Neural progenitor cell (in vitro differentiated cells): ENCODE measurements at regions not wholly inside any gene's neighbourhood (a gene's known extent, or its start where the extent isn't known, plus 50 kb on each side); places are given as distances from the start of the nearest gene placed in this dataset.

Experiments
- DNase-seq: peaks from one replicate; pipeline ENCODE4 v3.0.0-alpha.2; 2016; ENCODE audit warnings: low spot score
- H2AFZ ChIP-seq: fragments of 200-600 bp; sonication (generic); replicated peaks from 2 replicates; pipeline ENCODE4 v1.6.1; 2016; ENCODE audit warnings: antibody characterized with exemption
- H3F3A ChIP-seq: fragments of 200-600 bp; sonication (generic); 2 replicates; pipeline ENCODE4 v1.6.1; 2016; ENCODE audit warnings: antibody characterized with exemption, low read depth
- H3K27ac ChIP-seq: fragments of 200-600 bp; sonication (generic); 2 replicates; pipeline ENCODE4 v1.5.1; 2016; ENCODE audit warnings: mild to moderate bottlenecking
- H3K27me3 ChIP-seq: fragments of 200-600 bp; sonication (generic); 2 replicates; pipeline ENCODE4 v1.6.1; 2016; ENCODE audit warnings: mild to moderate bottlenecking, moderate library complexity
- H3K36me3 ChIP-seq: fragments of 200-600 bp; sonication (generic); 2 replicates; pipeline ENCODE4 v1.5.1; 2016
- H3K4me1 ChIP-seq: fragments of 200-600 bp; sonication (generic); 2 replicates; pipeline ENCODE4 v1.6.1; 2016; ENCODE audit warnings: mixed run types
- H3K4me2 ChIP-seq: fragments of 200-600 bp; sonication (generic); 2 replicates; pipeline ENCODE4 v1.6.1; 2016
- H3K4me3 ChIP-seq: fragments of 200-600 bp; sonication (generic); 2 replicates; pipeline ENCODE4 v1.5.1; 2016
- H3K79me2 ChIP-seq: fragments of 200-600 bp; sonication (generic); 2 replicates; pipeline ENCODE4 v1.6.1; 2016; ENCODE audit warnings: low read depth
- H3K9ac ChIP-seq: fragments of 200-600 bp; sonication (generic); 2 replicates; pipeline ENCODE4 v1.6.1; 2016
- H3K9me3 ChIP-seq: fragments of 200-600 bp; sonication (generic); 2 replicates; pipeline ENCODE4 v1.5.1; 2016; ENCODE audit warnings: low read depth
- H4K20me1 ChIP-seq: fragments of 200-600 bp; sonication (generic); 2 replicates; pipeline ENCODE4 v1.6.1; 2016; ENCODE audit warnings: low read depth
- H3K27ac Mint-ChIP-seq: 3 replicates; pipeline ENCODE4 v1.8.0; 2021; ENCODE audit warnings: mixed read lengths
- H3K27me3 Mint-ChIP-seq: 2 replicates; pipeline ENCODE4 v1.8.0; 2022; ENCODE audit warnings: low read depth, mild to moderate bottlenecking, inconsistent platforms, moderate library complexity, mixed read lengths; ENCODE audit not compliant: insufficient read depth
- H3K36me3 Mint-ChIP-seq: 3 replicates; pipeline ENCODE4 v1.8.0; 2021; ENCODE audit warnings: mixed read lengths
- H3K4me1 Mint-ChIP-seq: 3 replicates; pipeline ENCODE4 v1.8.0; 2021; ENCODE audit warnings: mixed read lengths
- H3K4me3 Mint-ChIP-seq: 3 replicates; pipeline ENCODE4 v1.8.0; 2021; ENCODE audit warnings: mild to moderate bottlenecking, moderate library complexity, mixed read lengths
- H3K9me3 Mint-ChIP-seq: 3 replicates; pipeline ENCODE4 v1.8.0; 2020; ENCODE audit warnings: mixed read lengths
- CTCF ChIP-seq: fragments of 200-600 bp; sonication (generic); IDR thresholded peaks from 2 replicates; pipeline ENCODE4 v1.5.1; 2017; ENCODE audit warnings: antibody characterized with exemption, mild to moderate bottlenecking
- EZH2 ChIP-seq: fragments of 200-600 bp; sonication (generic); IDR thresholded peaks from 2 replicates; pipeline ENCODE4 v1.6.1; 2017; ENCODE audit warnings: antibody characterized with exemption, mild to moderate bottlenecking, moderate library complexity
- EZH2phosphoT487 ChIP-seq: fragments of 200-600 bp; sonication (generic); IDR thresholded peaks from 2 replicates; pipeline ENCODE4 v1.6.1; 2017; ENCODE audit warnings: antibody characterized with exemption

GRCh38 chr6:100305209-100305869, 159.4 kb downstream of the SIM1 start:
- Histone ChIP-seq H3K4me1 (no peaks in the 10 kb centered on the region), H3K27me3 (no peaks in the 10 kb centered on the region), H3F3A (no peaks in the 10 kb centered on the region), H3K36me3 (no peaks in the 10 kb centered on the region), H3K9ac (no peak overlapping the region), H2AFZ (no peak overlapping the region), H3K4me3 (no peak overlapping the region), H3K4me2 (no peak overlapping the region), H3K79me2 (no peaks in the 10 kb centered on the region), H3K27ac (no peak overlapping the region), H4K20me1 (no peaks in the 10 kb centered on the region), H3K9me3 (no peaks in the 10 kb centered on the region)
- Mint-ChIP-seq H3K9me3 (no peaks in the 10 kb centered on the region), H3K27me3 (peaks cover 5% of the 10 kb centered on the region), H3K36me3 (no peaks in the 10 kb centered on the region), H3K4me1 (peaks cover 7% of the 10 kb centered on the region), H3K27ac (no peak overlapping the region), H3K4me3 (no peak overlapping the region)
- no peak for TF ChIP-seq EZH2
- no peak for DNase-seq

GRCh38 chr6:100304575-100304974, 160.1 kb downstream of the SIM1 start:
- H3K27ac Mint-ChIP-seq, result no peak overlapping the region
- no peaks in the 10 kb centered on the region for H3F3A ChIP-seq
- H3K79me2 ChIP-seq, result no peaks in the 10 kb centered on the region
- H3K9me3 ChIP-seq, result no peaks in the 10 kb centered on the region
- no peak overlapping the region for H3K4me2 ChIP-seq
- no peaks in the 10 kb centered on the region for H3K27me3 ChIP-seq
- H3K36me3 ChIP-seq, result no peaks in the 10 kb centered on the region
- H3K9ac ChIP-seq, result no peak overlapping the region
- no peak overlapping the region for H3K4me3 ChIP-seq
- TF ChIP-seq CTCF (no peak), EZH2phosphoT487 (no peak), EZH2 (no peak)
- peaks cover 5% of the 10 kb centered on the region for H3K27me3 Mint-ChIP-seq
- DNase-seq, result no peak
- H3K4me1 ChIP-seq, result no peaks in the 10 kb centered on the region
- H4K20me1 ChIP-seq, result no peaks in the 10 kb centered on the region
- no peak overlapping the region for H3K4me3 Mint-ChIP-seq
- H2AFZ ChIP-seq, result no peak overlapping the region
- no peak overlapping the region for H3K27ac ChIP-seq
- no peaks in the 10 kb centered on the region for H3K36me3 Mint-ChIP-seq
- peaks cover 7% of the 10 kb centered on the region for H3K4me1 Mint-ChIP-seq
- no peaks in the 10 kb centered on the region for H3K9me3 Mint-ChIP-seq

GRCh38 chr6:100301731-100302130, 163.0 kb downstream of the SIM1 start:
- Mint-ChIP-seq H3K4me3 (no peak overlapping the region), H3K27ac (no peak overlapping the region), H3K9me3 (no peaks in the 10 kb centered on the region), H3K4me1 (peaks cover 7% of the 10 kb centered on the region), H3K36me3 (no peaks in the 10 kb centered on the region), H3K27me3 (peaks cover 4% of the 10 kb centered on the region)
- Histone ChIP-seq H4K20me1 (no peaks in the 10 kb centered on the region), H2AFZ (no peak overlapping the region), H3K4me3 (no peak overlapping the region), H3K4me2 (no peak overlapping the region), H3K9ac (no peak overlapping the region), H3K36me3 (no peaks in the 10 kb centered on the region), H3K4me1 (no peaks in the 10 kb centered on the region), H3K79me2 (no peaks in the 10 kb centered on the region), H3K9me3 (no peaks in the 10 kb centered on the region), H3F3A (no peaks in the 10 kb centered on the region), H3K27me3 (no peaks in the 10 kb centered on the region), H3K27ac (no peak overlapping the region)
- no peak for TF ChIP-seq EZH2
- TF ChIP-seq EZH2phosphoT487, result no peak
- TF ChIP-seq CTCF, result no peak
- no peak for DNase-seq

GRCh38 chr6:100300221-100300736, 164.4 kb downstream of the SIM1 start:
- H3K4me3 Mint-ChIP-seq, result no peak overlapping the region
- no peaks in the 10 kb centered on the region for H3K79me2 ChIP-seq
- peaks cover 2% of the 10 kb centered on the region for H3K4me1 Mint-ChIP-seq
- no peaks in the 10 kb centered on the region for H3K4me1 ChIP-seq
- H3K4me3 ChIP-seq, result no peak overlapping the region
- no peaks in the 10 kb centered on the region for H3K9me3 ChIP-seq
- no peak for TF ChIP-seq EZH2
- TF ChIP-seq EZH2phosphoT487, result no peak
- TF ChIP-seq CTCF, result no peak
- H3K27me3 Mint-ChIP-seq, result no peaks in the 10 kb centered on the region
- no peak overlapping the region for H3K4me2 ChIP-seq
- H4K20me1 ChIP-seq, result no peaks in the 10 kb centered on the region
- H3K9ac ChIP-seq, result no peak overlapping the region
- DNase-seq, result no peak
- no peaks in the 10 kb centered on the region for H3K9me3 Mint-ChIP-seq
- H3K27me3 ChIP-seq, result no peaks in the 10 kb centered on the region
- H3K36me3 ChIP-seq, result no peaks in the 10 kb centered on the region
- H2AFZ ChIP-seq, result no peak overlapping the region
- no peaks in the 10 kb centered on the region for H3F3A ChIP-seq
- no peak overlapping the region for H3K27ac ChIP-seq
- no peaks in the 10 kb centered on the region for H3K36me3 Mint-ChIP-seq
- H3K27ac Mint-ChIP-seq, result no peak overlapping the region
